Mesenchymal stem cell (in vitro differentiated cells and primary cell): ENCODE measurements at regions not wholly inside any gene's neighbourhood (a gene's known extent, or its start where the extent isn't known, plus 50 kb on each side); places are given as distances from the start of the nearest gene placed in this dataset.
A peak's percentile ranks its signal among the peaks of the same experiment; 100 is the strongest.
"Not testable (repeated sequence)": the region's sequence is repeated elsewhere in the genome, so short reads cannot be mapped to it uniquely, and the experiment has no call there.

Experiments
- DNase-seq: peaks from one replicate; pipeline ENCODE4 v3.0.0-alpha.2; 2013
- H2AFZ ChIP-seq: one replicate; pipeline ENCODE4 v1.6.1; 2013; ENCODE audit warnings: low read depth, mild to moderate bottlenecking, control low read depth, inconsistent platforms, low read length, moderate library complexity
- H2AK5ac ChIP-seq: 2 replicates; pipeline ENCODE4 v1.6.1; 2013; ENCODE audit warnings: low read length, moderate library complexity, mild to moderate bottlenecking, inconsistent platforms; ENCODE audit not compliant: severe bottlenecking
- H2BK120ac ChIP-seq: one replicate; pipeline ENCODE4 v1.6.1; 2013; ENCODE audit warnings: low read depth, mild to moderate bottlenecking, inconsistent platforms, low read length, moderate library complexity
- H2BK12ac ChIP-seq, 2 experiments: one replicate each; pipeline ENCODE4 v1.6.1; 2013; ENCODE audit warnings: inconsistent platforms in 2 of 2, low read length in 2 of 2, mild to moderate bottlenecking in 2 of 2, moderate library complexity in 2 of 2, control low read depth in 1 of 2
- H2BK15ac ChIP-seq: one replicate; pipeline ENCODE4 v1.6.1; 2013; ENCODE audit warnings: mild to moderate bottlenecking, low read depth, inconsistent platforms; ENCODE audit not compliant: poor library complexity, severe bottlenecking
- H2BK5ac ChIP-seq: 2 replicates; pipeline ENCODE4 v1.6.1; 2013; ENCODE audit warnings: low read depth, mild to moderate bottlenecking, low read length, control low read depth, inconsistent platforms; ENCODE audit not compliant: poor library complexity, severe bottlenecking
- H3K14ac ChIP-seq, 2 experiments: one replicate each; pipeline ENCODE4 v1.6.1; 2013; ENCODE audit warnings: inconsistent platforms in 2 of 2, low read length in 2 of 2, control low read depth in 1 of 2, mild to moderate bottlenecking in 1 of 2, moderate library complexity in 1 of 2
- H3K18ac ChIP-seq, 2 experiments: one replicate each; pipeline ENCODE4 v1.6.1; 2013; ENCODE audit warnings: inconsistent platforms in 2 of 2, low read length in 2 of 2, control low read depth in 1 of 2, low read depth in 1 of 2, mild to moderate bottlenecking in 1 of 2
- H3K23ac ChIP-seq, 2 experiments: one replicate each; pipeline ENCODE4 v1.6.1; 2013; ENCODE audit warnings: inconsistent platforms in 2 of 2, low read length in 2 of 2, mild to moderate bottlenecking in 2 of 2, moderate library complexity in 2 of 2, control low read depth in 1 of 2
- H3K27ac ChIP-seq: 2 replicates; pipeline ENCODE4 v1.5.1; 2013; ENCODE audit warnings: mild to moderate bottlenecking, moderate library complexity, low read length, control low read depth, inconsistent platforms; ENCODE audit not compliant: poor library complexity, severe bottlenecking
- H3K27me3 ChIP-seq, 2 experiments: 2 replicates each; pipeline versions ENCODE4 v1.6.1 to v1.7.0; 2013; ENCODE audit warnings: low read length in 2 of 2, mild to moderate bottlenecking in 2 of 2, moderate library complexity in 2 of 2, control low read depth in 1 of 2, inconsistent platforms in 1 of 2; ENCODE audit not compliant: control insufficient read depth in 1 of 2, insufficient read depth in 1 of 2
- H3K36me3 ChIP-seq, 2 experiments: 2 replicates each; pipeline versions ENCODE4 v1.6.1 to v1.7.0; 2013; ENCODE audit warnings: low read length in 2 of 2, control low read depth in 1 of 2, inconsistent platforms in 1 of 2, low read depth in 1 of 2, mild to moderate bottlenecking in 1 of 2; ENCODE audit not compliant: insufficient read depth in 2 of 2, control insufficient read depth in 1 of 2
- H3K4ac ChIP-seq, 2 experiments: one replicate each; pipeline ENCODE4 v1.6.1; 2013; ENCODE audit warnings: inconsistent platforms in 2 of 2, low read length in 2 of 2, mild to moderate bottlenecking in 2 of 2, moderate library complexity in 2 of 2, control low read depth in 1 of 2, low read depth in 1 of 2
- H3K4me1 ChIP-seq: 2 replicates; pipeline ENCODE4 v1.6.1; 2013; ENCODE audit warnings: low read depth, low read length, control low read depth; ENCODE audit not compliant: control insufficient read depth, insufficient read depth
- H3K4me2 ChIP-seq: 2 replicates; pipeline ENCODE4 v1.6.1; 2013; ENCODE audit warnings: low read length, mild to moderate bottlenecking, inconsistent platforms; ENCODE audit not compliant: poor library complexity, severe bottlenecking
- H3K4me3 ChIP-seq, 2 experiments: 2 replicates each; pipeline versions ENCODE4 v1.5.1 to v1.7.0; 2013; ENCODE audit warnings: low read length in 2 of 2, mild to moderate bottlenecking in 2 of 2, control low read depth in 1 of 2, low read depth in 1 of 2; ENCODE audit not compliant: insufficient read depth in 1 of 2
- H3K79me1 ChIP-seq: replicated peaks from 2 replicates; pipeline ENCODE4 v1.6.1; 2013; ENCODE audit warnings: mild to moderate bottlenecking, control low read depth, low read length, inconsistent platforms; ENCODE audit not compliant: poor library complexity, severe bottlenecking
- H3K9ac ChIP-seq: 2 replicates; pipeline ENCODE4 v1.7.0; 2013; ENCODE audit warnings: mild to moderate bottlenecking, low read length, moderate library complexity
- H3K9me3 ChIP-seq: 2 replicates; pipeline ENCODE4 v1.7.0; 2013; ENCODE audit warnings: mild to moderate bottlenecking, low read length; ENCODE audit not compliant: control insufficient read depth
- H4K8ac ChIP-seq: one replicate; pipeline ENCODE4 v1.6.1; 2013; ENCODE audit warnings: inconsistent platforms, mild to moderate bottlenecking, low read length, moderate library complexity
- H4K91ac ChIP-seq: one replicate; pipeline ENCODE4 v1.6.1; 2013; ENCODE audit warnings: mild to moderate bottlenecking, low read length, inconsistent platforms
- WGBS: methylation state at CpG from one replicate; pipeline ENCODE4 v1.1.7; 2013; ENCODE audit warnings: mixed read lengths; 5-methylcytosine and 5-hydroxymethylcytosine counted together

DNA sequence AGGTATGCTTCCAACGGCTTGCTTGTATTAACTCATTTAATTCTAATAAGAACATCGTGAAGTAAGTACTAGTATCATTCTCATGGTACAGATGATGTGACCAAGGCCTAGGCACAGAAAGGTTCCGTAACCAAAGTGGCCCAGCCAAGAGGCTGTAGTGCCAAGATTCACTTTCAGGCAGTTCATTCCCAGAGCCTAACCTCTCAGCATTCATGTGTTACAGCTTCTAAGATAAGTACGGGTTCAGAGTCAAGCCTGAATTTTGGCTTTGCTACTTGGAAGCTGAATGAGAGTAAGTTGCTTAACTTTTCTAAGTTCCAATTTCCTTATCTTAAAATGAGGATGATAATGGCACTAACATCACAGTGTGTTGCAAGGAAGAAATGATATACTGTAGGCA, 379.9 kb downstream of the AEBP2 start:
- Histone ChIP-seq H2BK120ac (no peak overlapping the region), H3K9me3 (no peaks in the 10 kb centered on the region), H3K4me3 (no peak overlapping the region), H3K4ac (no peak overlapping the region), H3K23ac (no peak overlapping the region), H2AFZ (no peak overlapping the region), H2BK15ac (no peak overlapping the region), H3K27ac (no peak overlapping the region), H3K4me2 (no peak overlapping the region), H3K9ac (no peak overlapping the region), H4K8ac (no peak overlapping the region), H2BK5ac (no peak overlapping the region), H4K91ac (no peak overlapping the region), H3K36me3 (no peaks in the 10 kb centered on the region), H3K79me1 (no peaks in the 10 kb centered on the region), H3K14ac (no peak overlapping the region), H3K18ac (no peak overlapping the region), H3K4me1 (no peaks in the 10 kb centered on the region), H2AK5ac (no peak overlapping the region), H3K27me3 (no peaks in the 10 kb centered on the region), H2BK12ac (no peak overlapping the region)
- DNase-seq: no peak
- WGBS: 97% methylated on average over 3 of the region's 4 CpGs

DNA sequence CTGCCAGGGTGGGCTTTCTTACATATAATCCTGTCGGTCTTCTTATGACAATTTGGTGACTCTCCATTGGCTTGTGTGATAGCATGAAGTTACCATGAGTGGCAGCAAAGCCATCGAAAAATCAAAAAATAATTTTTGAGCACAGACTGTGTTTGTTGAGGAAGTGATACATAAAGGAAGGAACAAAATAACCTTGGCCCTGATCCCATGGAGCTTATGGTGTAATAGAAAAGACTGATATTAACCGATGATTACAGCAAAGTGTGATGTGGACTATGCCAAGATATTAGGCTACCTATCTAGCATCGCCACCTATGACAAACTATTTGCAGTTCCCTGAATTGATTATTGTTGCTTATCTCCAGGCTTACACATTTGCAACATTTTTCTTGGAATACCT, 383.2 kb downstream of the AEBP2 start:
- no peak overlapping the region for H2AFZ ChIP-seq
- WGBS: over 99% methylated on average over 4 of the region's 4 CpGs
- H3K18ac ChIP-seq: no peak overlapping the region
- H4K8ac ChIP-seq: no peak overlapping the region
- no peaks in the 10 kb centered on the region for H3K27me3 ChIP-seq
- no peak overlapping the region for H3K9ac ChIP-seq
- no peak overlapping the region for H3K4me2 ChIP-seq
- no peak overlapping the region for H3K4ac ChIP-seq
- H2BK120ac ChIP-seq: no peak overlapping the region
- no peak for DNase-seq
- H3K79me1 ChIP-seq: no peaks in the 10 kb centered on the region
- H2BK15ac ChIP-seq: no peak overlapping the region
- H3K27ac ChIP-seq: no peak overlapping the region
- H3K23ac ChIP-seq: no peak overlapping the region
- no peak overlapping the region for H2BK12ac ChIP-seq
- no peak overlapping the region for H4K91ac ChIP-seq
- no peak overlapping the region for H3K4me3 ChIP-seq
- no peak overlapping the region for H3K14ac ChIP-seq
- H2AK5ac ChIP-seq: no peak overlapping the region
- no peak overlapping the region for H2BK5ac ChIP-seq
- peaks cover 3% of the 10 kb centered on the region for H3K4me1 ChIP-seq
- H3K36me3 ChIP-seq: no peaks in the 10 kb centered on the region
- no peaks in the 10 kb centered on the region for H3K9me3 ChIP-seq

DNA sequence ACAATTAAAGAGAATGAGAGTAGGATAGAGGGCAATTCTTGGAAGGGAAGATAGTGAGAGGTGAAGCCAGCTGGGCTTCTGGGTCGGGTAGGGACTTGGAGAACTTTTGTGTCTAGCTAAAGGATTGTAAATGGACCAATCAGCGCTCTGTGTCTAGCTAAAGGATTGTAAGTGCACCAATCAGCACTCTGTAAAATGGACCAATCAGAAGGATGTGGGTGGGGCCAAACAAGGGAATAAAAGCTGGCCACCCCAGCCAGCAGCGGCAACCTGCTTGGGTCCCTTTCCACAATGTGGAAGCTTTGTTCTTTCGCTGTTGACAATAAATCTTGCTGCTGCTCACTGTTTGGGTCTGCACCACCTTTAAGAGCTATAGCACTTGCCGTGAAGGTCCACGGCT, 384.0 kb downstream of the AEBP2 start:
- not testable (repeated sequence) for H3K4me2 ChIP-seq, H2BK15ac ChIP-seq, H3K79me1 ChIP-seq, H4K8ac ChIP-seq, H4K91ac ChIP-seq, H2BK120ac ChIP-seq, H3K18ac ChIP-seq, H2AK5ac ChIP-seq, H2BK12ac ChIP-seq, H3K9ac ChIP-seq, H2BK5ac ChIP-seq, H2AFZ ChIP-seq, H3K4me3 ChIP-seq, H3K9me3 ChIP-seq, H3K23ac ChIP-seq, H3K14ac ChIP-seq, H3K4ac ChIP-seq, H3K27me3 ChIP-seq, H3K4me1 ChIP-seq, H3K36me3 ChIP-seq, DNase-seq, H3K27ac ChIP-seq
- WGBS: 91% methylated on average over 6 of the region's 6 CpGs

DNA sequence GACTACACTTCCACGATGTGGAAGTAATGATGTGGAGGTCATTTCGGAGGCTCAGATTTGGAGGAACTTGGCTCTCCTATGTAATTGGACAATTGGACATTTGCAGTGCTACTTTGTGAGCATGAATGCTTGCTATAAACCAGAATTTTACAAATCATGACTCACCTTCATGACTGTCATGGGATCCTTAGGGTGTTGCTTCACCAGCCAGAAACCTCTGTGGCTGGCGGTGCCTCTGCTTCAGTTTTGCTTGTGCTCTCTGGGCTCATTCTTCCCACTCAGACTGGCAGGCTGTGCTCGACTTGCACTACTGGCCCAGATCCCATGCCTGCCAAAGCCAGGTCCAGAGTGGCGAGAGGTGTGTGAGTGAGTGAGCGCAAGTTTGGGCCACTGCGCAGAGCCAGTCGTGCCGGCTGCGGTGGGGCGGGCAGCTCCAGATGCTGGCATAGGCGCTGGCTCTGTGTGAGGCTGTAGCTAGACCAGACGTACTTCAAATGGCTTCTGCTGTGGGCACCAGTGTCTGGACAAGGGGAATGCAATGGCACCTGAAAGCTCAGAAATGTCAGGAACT, 387.8 kb downstream of the AEBP2 start:
- Histone ChIP-seq H3K4me2 (no peak overlapping the region), H3K23ac (no peak overlapping the region), H3K36me3 (no peaks in the 10 kb centered on the region), H3K4me1 (peaks cover 3% of the 10 kb centered on the region), H3K4ac (peak overlapping the region in 1 of 2 experiments; percentile 2), H2BK5ac (no peak overlapping the region), H4K91ac (peak overlapping the region; percentile 8), H4K8ac (peak overlapping the region; percentile 5), H3K9ac (no peak overlapping the region), H2AFZ (no peak overlapping the region), H3K27ac (no peak overlapping the region), H3K9me3 (no peaks in the 10 kb centered on the region), H3K4me3 (no peak overlapping the region), H3K14ac (peak overlapping the region in 1 of 2 experiments; percentile 1), H3K27me3 (no peaks in the 10 kb centered on the region), H2BK15ac (no peak overlapping the region), H2BK120ac (no peak overlapping the region), H3K79me1 (no peaks in the 10 kb centered on the region), H2AK5ac (no peak overlapping the region), H2BK12ac (peak overlapping the region; percentile 12 to 26), H3K18ac (peak overlapping the region; percentile 7 to 9)
- DNase-seq: peak; percentile 67
- WGBS: 90% methylated on average over 13 of the region's 13 CpGs
